ENCODE measurements at regions not wholly inside any gene's neighbourhood (a gene's known extent, or its start where the extent isn't known, plus 50 kb on each side); places are given as distances from the start of the nearest gene placed in this dataset.
"Not testable (repeated sequence)": the region's sequence is repeated elsewhere in the genome, so short reads cannot be mapped to it uniquely, and the experiment has no call there.

DNA sequence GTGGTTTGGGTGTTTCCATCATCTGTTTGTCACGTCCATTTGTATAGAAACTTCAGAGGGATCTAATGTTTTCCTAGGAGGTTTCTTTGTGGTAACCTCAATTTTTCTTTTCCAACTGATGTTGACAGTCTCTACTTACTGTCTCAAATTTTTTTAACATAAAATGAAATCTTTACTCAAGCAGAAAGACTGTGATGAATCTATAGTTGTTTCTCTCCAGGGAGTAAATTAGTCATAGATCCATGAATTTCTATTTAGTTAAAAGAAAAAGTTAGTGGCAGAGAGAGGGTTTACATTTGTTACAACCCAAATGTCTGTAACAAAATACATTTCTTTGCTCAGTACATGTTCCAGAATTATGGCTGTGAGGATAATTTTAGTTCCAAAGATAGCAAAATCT is 161.6 kb downstream of the DISP1 start:
- TF ChIP-seq CTCF (optimal IDR thresholded peaks at IDR 0.05 in 1 of 3, IDR thresholded peaks at IDR 0.05 in 1 of 3, conservative IDR thresholded peaks at IDR 0.05 in 1 of 3; ENCODE audit: extremely low read depth in 1 of 3, insufficient read depth in 2 of 3, low read length in 3 of 3) (no peak), EZH2 (IDR thresholded peaks at IDR 0.05; ENCODE audit: low read length) (no peak)
- no peak for DNase-seq (ENCODE audit: low read depth, low spot score)
- Histone ChIP-seq H3K27me3 (ENCODE audit: control insufficient read depth, extremely low read depth, insufficient read depth, low read length) (no peaks in the 10 kb centered on the region), H3K9me1 (ENCODE audit: control insufficient read depth, extremely low read depth, insufficient read depth, low read length) (no peaks in the 10 kb centered on the region), H3K27ac (ENCODE audit: control insufficient read depth, insufficient read depth, low read length) (no peak overlapping the region), H3K36me3 (ENCODE audit: control insufficient read depth in 2 of 2, extremely low read depth in 1 of 2, insufficient read depth in 2 of 2, low read length in 2 of 2) (no peaks in the 10 kb centered on the region), H3K9ac (ENCODE audit: control insufficient read depth, extremely low read depth, insufficient read depth, low read length) (no peak overlapping the region), H4K20me1 (ENCODE audit: control insufficient read depth, extremely low read depth, insufficient read depth, low read length) (no peaks in the 10 kb centered on the region), H3K4me1 (ENCODE audit: control insufficient read depth, extremely low read depth, insufficient read depth, low read length) (no peaks in the 10 kb centered on the region), H3K4me2 (ENCODE audit: control insufficient read depth, extremely low read depth, insufficient read depth, low read depth, low read length) (no peak overlapping the region), H3K9me3 (ENCODE audit: control insufficient read depth, low read depth, low read length) (no peaks in the 10 kb centered on the region), H3K79me2 (ENCODE audit: control insufficient read depth, insufficient read depth, low read length) (no peaks in the 10 kb centered on the region), H2AFZ (ENCODE audit: control insufficient read depth, low read length) (no peak overlapping the region), H3K4me3 (ENCODE audit: control insufficient read depth in 2 of 3, extremely low read depth in 1 of 3, insufficient read depth in 2 of 3, low read depth in 1 of 3, low read length in 3 of 3) (no peak overlapping the region)
- dilution Hi-C loops (cut with MboI; ENCODE audit: extremely low pct_ligation_motif_present, low sequenced_read_pairs): no loop called here
- no peak for FAIRE-seq

GRCh38 chr1:222977294-222977693 is 162.5 kb downstream of the DISP1 start:
- FAIRE-seq; H3K4me2 ChIP-seq (ENCODE audit: control insufficient read depth, extremely low read depth, insufficient read depth, low read depth, low read length); H3K9me3 ChIP-seq (ENCODE audit: control insufficient read depth, low read depth, low read length); H3K9me1 ChIP-seq (ENCODE audit: control insufficient read depth, extremely low read depth, insufficient read depth, low read length); H3K79me2 ChIP-seq (ENCODE audit: control insufficient read depth, insufficient read depth, low read length); H3K36me3 ChIP-seq (ENCODE audit: control insufficient read depth in 2 of 2, extremely low read depth in 1 of 2, insufficient read depth in 2 of 2, low read length in 2 of 2); H2AFZ ChIP-seq (ENCODE audit: control insufficient read depth, low read length); H3K9ac ChIP-seq (ENCODE audit: control insufficient read depth, extremely low read depth, insufficient read depth, low read length); dilution Hi-C loops (cut with MboI; ENCODE audit: extremely low pct_ligation_motif_present, low sequenced_read_pairs); H3K4me3 ChIP-seq (ENCODE audit: control insufficient read depth in 2 of 3, extremely low read depth in 1 of 3, insufficient read depth in 2 of 3, low read depth in 1 of 3, low read length in 3 of 3); H3K27ac ChIP-seq (ENCODE audit: control insufficient read depth, insufficient read depth, low read length); H3K27me3 ChIP-seq (ENCODE audit: control insufficient read depth, extremely low read depth, insufficient read depth, low read length); H3K4me1 ChIP-seq (ENCODE audit: control insufficient read depth, extremely low read depth, insufficient read depth, low read length); H4K20me1 ChIP-seq (ENCODE audit: control insufficient read depth, extremely low read depth, insufficient read depth, low read length); DNase-seq (ENCODE audit: low read depth, low spot score): not testable (repeated sequence)

- dilution Hi-C loops (cut with MboI; ENCODE audit: extremely low pct_ligation_motif_present, low sequenced_read_pairs): no loop called here
These were observed 163.5 kb downstream of the TLR5 start for GRCh38 chr1:222979561-222979960.

More at GRCh38 chr1:222979561-222979960, 163.5 kb downstream of the TLR5 start:
- Histone ChIP-seq H3K4me1 (ENCODE audit: control insufficient read depth, extremely low read depth, insufficient read depth, low read length) (no peaks in the 10 kb centered on the region), H3K4me3 (ENCODE audit: control insufficient read depth in 2 of 3, extremely low read depth in 1 of 3, insufficient read depth in 2 of 3, low read depth in 1 of 3, low read length in 3 of 3) (no peak overlapping the region), H3K9me1 (ENCODE audit: control insufficient read depth, extremely low read depth, insufficient read depth, low read length) (no peaks in the 10 kb centered on the region), H3K79me2 (ENCODE audit: control insufficient read depth, insufficient read depth, low read length) (no peaks in the 10 kb centered on the region), H3K9ac (ENCODE audit: control insufficient read depth, extremely low read depth, insufficient read depth, low read length) (no peak overlapping the region), H3K4me2 (ENCODE audit: control insufficient read depth, extremely low read depth, insufficient read depth, low read depth, low read length) (no peak overlapping the region), H3K9me3 (ENCODE audit: control insufficient read depth, low read depth, low read length) (no peaks in the 10 kb centered on the region), H2AFZ (ENCODE audit: control insufficient read depth, low read length) (no peak overlapping the region), H3K36me3 (ENCODE audit: control insufficient read depth in 2 of 2, extremely low read depth in 1 of 2, insufficient read depth in 2 of 2, low read length in 2 of 2) (no peaks in the 10 kb centered on the region), H3K27me3 (ENCODE audit: control insufficient read depth, extremely low read depth, insufficient read depth, low read length) (no peaks in the 10 kb centered on the region), H3K27ac (ENCODE audit: control insufficient read depth, insufficient read depth, low read length) (no peak overlapping the region), H4K20me1 (ENCODE audit: control insufficient read depth, extremely low read depth, insufficient read depth, low read length) (no peaks in the 10 kb centered on the region)
- DNase-seq (ENCODE audit: low read depth, low spot score) (no peak), FAIRE-seq (no peak)
- TF ChIP-seq CTCF (optimal IDR thresholded peaks at IDR 0.05 in 1 of 3, IDR thresholded peaks at IDR 0.05 in 1 of 3, conservative IDR thresholded peaks at IDR 0.05 in 1 of 3; ENCODE audit: extremely low read depth in 1 of 3, insufficient read depth in 2 of 3, low read length in 3 of 3): no peak
- TF ChIP-seq EZH2 (IDR thresholded peaks at IDR 0.05; ENCODE audit: low read length): no peak

Data from keratinocyte (primary cell).